Mesenchymal stem cell (in vitro differentiated cells and primary cell): ENCODE measurements at regions not wholly inside any gene's neighbourhood (a gene's known extent, or its start where the extent isn't known, plus 50 kb on each side); places are given as distances from the start of the nearest gene placed in this dataset.
A peak's percentile ranks its signal among the peaks of the same experiment; 100 is the strongest.

ENCODE experiments used
- DNase-seq: peaks from one replicate; pipeline ENCODE4 v3.0.0-alpha.2; 2013
- H2AFZ ChIP-seq: one replicate; pipeline ENCODE4 v1.6.1; 2013; ENCODE audit warnings: low read depth, mild to moderate bottlenecking, control low read depth, inconsistent platforms, low read length, moderate library complexity
- H2AK5ac ChIP-seq: 2 replicates; pipeline ENCODE4 v1.6.1; 2013; ENCODE audit warnings: low read length, moderate library complexity, mild to moderate bottlenecking, inconsistent platforms; ENCODE audit not compliant: severe bottlenecking
- H2BK120ac ChIP-seq: one replicate; pipeline ENCODE4 v1.6.1; 2013; ENCODE audit warnings: low read depth, mild to moderate bottlenecking, inconsistent platforms, low read length, moderate library complexity
- H2BK12ac ChIP-seq, 2 experiments: one replicate each; pipeline ENCODE4 v1.6.1; 2013; ENCODE audit warnings: inconsistent platforms in 2 of 2, low read length in 2 of 2, mild to moderate bottlenecking in 2 of 2, moderate library complexity in 2 of 2, control low read depth in 1 of 2
- H2BK15ac ChIP-seq: one replicate; pipeline ENCODE4 v1.6.1; 2013; ENCODE audit warnings: mild to moderate bottlenecking, low read depth, inconsistent platforms; ENCODE audit not compliant: poor library complexity, severe bottlenecking
- H2BK5ac ChIP-seq: 2 replicates; pipeline ENCODE4 v1.6.1; 2013; ENCODE audit warnings: low read depth, mild to moderate bottlenecking, low read length, control low read depth, inconsistent platforms; ENCODE audit not compliant: poor library complexity, severe bottlenecking
- H3K14ac ChIP-seq, 2 experiments: one replicate each; pipeline ENCODE4 v1.6.1; 2013; ENCODE audit warnings: inconsistent platforms in 2 of 2, low read length in 2 of 2, control low read depth in 1 of 2, mild to moderate bottlenecking in 1 of 2, moderate library complexity in 1 of 2
- H3K18ac ChIP-seq, 2 experiments: one replicate each; pipeline ENCODE4 v1.6.1; 2013; ENCODE audit warnings: inconsistent platforms in 2 of 2, low read length in 2 of 2, control low read depth in 1 of 2, low read depth in 1 of 2, mild to moderate bottlenecking in 1 of 2
- H3K23ac ChIP-seq, 2 experiments: one replicate each; pipeline ENCODE4 v1.6.1; 2013; ENCODE audit warnings: inconsistent platforms in 2 of 2, low read length in 2 of 2, mild to moderate bottlenecking in 2 of 2, moderate library complexity in 2 of 2, control low read depth in 1 of 2
- H3K27ac ChIP-seq: 2 replicates; pipeline ENCODE4 v1.5.1; 2013; ENCODE audit warnings: mild to moderate bottlenecking, moderate library complexity, low read length, control low read depth, inconsistent platforms; ENCODE audit not compliant: poor library complexity, severe bottlenecking
- H3K27me3 ChIP-seq, 2 experiments: 2 replicates each; pipeline versions ENCODE4 v1.6.1 to v1.7.0; 2013; ENCODE audit warnings: low read length in 2 of 2, mild to moderate bottlenecking in 2 of 2, moderate library complexity in 2 of 2, control low read depth in 1 of 2, inconsistent platforms in 1 of 2; ENCODE audit not compliant: control insufficient read depth in 1 of 2, insufficient read depth in 1 of 2
- H3K36me3 ChIP-seq, 2 experiments: 2 replicates each; pipeline versions ENCODE4 v1.6.1 to v1.7.0; 2013; ENCODE audit warnings: low read length in 2 of 2, control low read depth in 1 of 2, inconsistent platforms in 1 of 2, low read depth in 1 of 2, mild to moderate bottlenecking in 1 of 2; ENCODE audit not compliant: insufficient read depth in 2 of 2, control insufficient read depth in 1 of 2
- H3K4ac ChIP-seq, 2 experiments: one replicate each; pipeline ENCODE4 v1.6.1; 2013; ENCODE audit warnings: inconsistent platforms in 2 of 2, low read length in 2 of 2, mild to moderate bottlenecking in 2 of 2, moderate library complexity in 2 of 2, control low read depth in 1 of 2, low read depth in 1 of 2
- H3K4me1 ChIP-seq: 2 replicates; pipeline ENCODE4 v1.6.1; 2013; ENCODE audit warnings: low read depth, low read length, control low read depth; ENCODE audit not compliant: control insufficient read depth, insufficient read depth
- H3K4me2 ChIP-seq: 2 replicates; pipeline ENCODE4 v1.6.1; 2013; ENCODE audit warnings: low read length, mild to moderate bottlenecking, inconsistent platforms; ENCODE audit not compliant: poor library complexity, severe bottlenecking
- H3K4me3 ChIP-seq, 2 experiments: 2 replicates each; pipeline versions ENCODE4 v1.5.1 to v1.7.0; 2013; ENCODE audit warnings: low read length in 2 of 2, mild to moderate bottlenecking in 2 of 2, control low read depth in 1 of 2, low read depth in 1 of 2; ENCODE audit not compliant: insufficient read depth in 1 of 2
- H3K79me1 ChIP-seq: replicated peaks from 2 replicates; pipeline ENCODE4 v1.6.1; 2013; ENCODE audit warnings: mild to moderate bottlenecking, control low read depth, low read length, inconsistent platforms; ENCODE audit not compliant: poor library complexity, severe bottlenecking
- H3K9ac ChIP-seq: 2 replicates; pipeline ENCODE4 v1.7.0; 2013; ENCODE audit warnings: mild to moderate bottlenecking, low read length, moderate library complexity
- H3K9me3 ChIP-seq: 2 replicates; pipeline ENCODE4 v1.7.0; 2013; ENCODE audit warnings: mild to moderate bottlenecking, low read length; ENCODE audit not compliant: control insufficient read depth
- H4K8ac ChIP-seq: one replicate; pipeline ENCODE4 v1.6.1; 2013; ENCODE audit warnings: inconsistent platforms, mild to moderate bottlenecking, low read length, moderate library complexity
- H4K91ac ChIP-seq: one replicate; pipeline ENCODE4 v1.6.1; 2013; ENCODE audit warnings: mild to moderate bottlenecking, low read length, inconsistent platforms
- WGBS: methylation state at CpG from one replicate; pipeline ENCODE4 v1.1.7; 2013; ENCODE audit warnings: mixed read lengths; 5-methylcytosine and 5-hydroxymethylcytosine counted together

DNA sequence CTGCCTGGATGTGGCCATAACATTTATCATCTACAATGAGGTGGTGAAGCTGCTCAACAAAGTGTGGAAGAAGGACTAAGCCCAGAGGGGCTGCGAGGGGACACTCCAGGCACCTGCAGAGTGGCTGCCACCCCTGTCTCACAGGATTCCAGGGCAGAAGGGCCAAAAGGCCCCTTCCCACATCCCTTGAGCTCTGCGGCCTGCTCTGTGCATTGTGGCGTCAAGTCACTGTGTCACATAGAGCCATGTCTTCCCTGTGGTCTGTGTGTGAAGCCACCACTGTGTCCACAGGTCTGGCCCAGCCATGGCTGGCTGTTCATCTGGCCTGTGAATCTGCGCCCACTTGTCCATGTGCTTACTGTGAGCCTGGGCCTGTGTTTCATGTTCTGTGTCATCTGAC lies 1714.6 kb downstream of the TP53TG3F start:
- Histone ChIP-seq H3K4me1 (no peaks in the 10 kb centered on the region), H3K36me3 (no peaks in the 10 kb centered on the region)
- WGBS: 82% methylated on average over 4 of the region's 4 CpGs

DNA sequence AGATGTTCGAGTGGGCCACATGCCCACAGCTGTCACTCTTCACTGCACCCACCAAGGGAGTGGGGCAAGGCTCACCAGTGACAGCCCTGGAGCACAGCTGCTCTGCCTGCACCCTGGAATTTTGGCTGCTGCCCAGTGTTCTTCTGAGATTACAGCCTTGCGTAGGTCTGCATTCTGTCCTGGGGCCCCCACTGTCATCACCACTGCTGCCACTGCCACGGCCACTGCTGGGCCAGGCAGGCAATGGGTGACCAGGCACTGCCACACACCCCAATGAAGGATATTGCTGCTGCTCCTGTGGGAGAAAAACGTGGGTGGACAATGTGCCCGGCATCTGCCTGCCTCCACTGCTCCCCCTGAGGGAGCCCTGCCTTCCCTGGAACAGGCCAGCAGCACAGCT lies 1717.0 kb downstream of the TP53TG3F start:
- H3K18ac ChIP-seq: no peak overlapping the region
- no peaks in the 10 kb centered on the region for H3K9me3 ChIP-seq
- H2BK120ac ChIP-seq: no peak overlapping the region
- H4K91ac ChIP-seq: no peak overlapping the region
- no peak overlapping the region for H3K23ac ChIP-seq
- no peak overlapping the region for H2AFZ ChIP-seq
- H2BK15ac ChIP-seq: no peak overlapping the region
- no peak overlapping the region for H2BK12ac ChIP-seq
- peak overlapping the region in 1 of 2 experiments; percentile 20 for H3K4me3 ChIP-seq
- no peak for DNase-seq
- H3K27me3 ChIP-seq: no peaks in the 10 kb centered on the region
- whole genome bisulfite sequencing: 56% methylated on average over 5 of the region's 5 CpGs
- H3K27ac ChIP-seq: no peak overlapping the region
- no peaks in the 10 kb centered on the region for H3K4me1 ChIP-seq
- no peak overlapping the region for H2AK5ac ChIP-seq
- H4K8ac ChIP-seq: no peak overlapping the region
- H3K9ac ChIP-seq: no peak overlapping the region
- no peak overlapping the region for H2BK5ac ChIP-seq
- no peak overlapping the region for H3K4ac ChIP-seq
- H3K79me1 ChIP-seq: no peaks in the 10 kb centered on the region
- H3K14ac ChIP-seq: no peak overlapping the region
- H3K36me3 ChIP-seq: no peaks in the 10 kb centered on the region
- H3K4me2 ChIP-seq: no peak overlapping the region

More for the DNA sequence above, 1714.6 kb downstream of the TP53TG3F start:
- Histone ChIP-seq H2AK5ac (no peak overlapping the region), H2BK12ac (no peak overlapping the region), H3K23ac (no peak overlapping the region), H2BK120ac (no peak overlapping the region), H4K8ac (no peak overlapping the region), H3K4me3 (no peak overlapping the region), H2BK15ac (no peak overlapping the region), H3K4ac (no peak overlapping the region), H3K4me2 (no peak overlapping the region), H3K9ac (no peak overlapping the region), H2AFZ (no peak overlapping the region), H3K18ac (no peak overlapping the region), H2BK5ac (no peak overlapping the region), H4K91ac (no peak overlapping the region), H3K79me1 (no peaks in the 10 kb centered on the region), H3K27me3 (no peaks in the 10 kb centered on the region), H3K9me3 (peaks cover 2% of the 10 kb centered on the region), H3K27ac (no peak overlapping the region), H3K14ac (no peak overlapping the region)
- no peak for DNase-seq

DNA sequence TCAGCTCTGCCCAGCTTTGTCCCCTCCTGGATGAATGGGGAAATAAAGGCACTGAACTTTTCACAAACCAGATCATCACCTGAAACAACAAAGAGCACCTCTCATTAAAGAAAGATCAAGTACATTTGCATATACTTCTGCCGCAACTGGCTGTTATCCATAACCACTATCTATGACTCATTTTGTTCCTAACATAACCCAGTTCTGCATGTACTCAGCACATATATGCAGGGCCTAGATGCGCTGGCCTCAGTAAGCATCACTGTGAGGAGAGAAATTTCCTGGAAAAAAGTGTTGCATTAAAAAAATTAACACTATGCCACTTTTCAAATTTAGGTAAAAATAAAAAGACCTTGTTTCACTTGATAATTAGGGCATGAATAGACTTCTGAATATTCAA lies 1718.4 kb downstream of the TP53TG3F start:
- Histone ChIP-seq H2AK5ac (no peak overlapping the region), H3K36me3 (no peaks in the 10 kb centered on the region), H3K4ac (no peak overlapping the region), H4K91ac (no peak overlapping the region), H3K4me2 (no peak overlapping the region), H3K27ac (no peak overlapping the region), H3K9me3 (no peaks in the 10 kb centered on the region), H2BK120ac (no peak overlapping the region), H2BK5ac (no peak overlapping the region), H3K9ac (no peak overlapping the region), H2BK15ac (no peak overlapping the region), H2BK12ac (no peak overlapping the region), H4K8ac (no peak overlapping the region), H3K18ac (no peak overlapping the region), H3K27me3 (no peaks in the 10 kb centered on the region), H2AFZ (no peak overlapping the region), H3K14ac (no peak overlapping the region), H3K23ac (no peak overlapping the region), H3K4me3 (no peak overlapping the region), H3K4me1 (no peaks in the 10 kb centered on the region), H3K79me1 (no peaks in the 10 kb centered on the region)
- WGBS: 100% methylated on average over 1 of the region's 2 CpGs
- no peak for DNase-seq

DNA sequence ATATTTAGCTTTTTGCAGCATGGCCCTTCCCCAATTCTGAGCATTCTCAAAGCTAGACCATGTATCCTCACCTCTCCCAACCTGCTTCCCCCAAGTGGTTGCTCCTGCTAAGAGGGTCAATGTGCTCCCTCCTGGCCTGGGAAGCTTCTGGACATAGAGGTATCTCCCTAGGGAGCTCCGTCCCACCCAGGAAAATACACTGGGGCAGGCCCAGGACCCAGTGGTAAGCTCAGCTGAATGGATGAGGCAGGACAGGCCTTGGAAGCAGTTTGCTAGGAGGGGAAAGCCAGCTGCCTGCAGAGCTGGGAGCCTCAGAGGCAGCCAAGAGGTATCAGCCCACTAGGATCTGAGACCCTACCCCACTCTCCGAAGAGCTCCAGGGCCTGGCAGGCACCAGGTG lies 1721.6 kb downstream of the TP53TG3F start:
- no peak overlapping the region for H2BK120ac ChIP-seq
- H3K79me1 ChIP-seq: no peaks in the 10 kb centered on the region
- H3K4me3 ChIP-seq: no peak overlapping the region
- no peaks in the 10 kb centered on the region for H3K9me3 ChIP-seq
- WGBS: 68% methylated on average over 2 of the region's 2 CpGs
- no peak overlapping the region for H4K8ac ChIP-seq
- no peak overlapping the region for H3K4me2 ChIP-seq
- no peak overlapping the region for H3K4ac ChIP-seq
- H3K27me3 ChIP-seq: no peaks in the 10 kb centered on the region
- no peak overlapping the region for H2AFZ ChIP-seq
- H3K27ac ChIP-seq: no peak overlapping the region
- no peak overlapping the region for H3K23ac ChIP-seq
- no peaks in the 10 kb centered on the region for H3K36me3 ChIP-seq
- no peak overlapping the region for H3K18ac ChIP-seq
- no peak overlapping the region for H3K14ac ChIP-seq
- H2AK5ac ChIP-seq: no peak overlapping the region
- H2BK15ac ChIP-seq: no peak overlapping the region
- H2BK5ac ChIP-seq: no peak overlapping the region
- no peaks in the 10 kb centered on the region for H3K4me1 ChIP-seq
- no peak overlapping the region for H4K91ac ChIP-seq
- no peak overlapping the region for H2BK12ac ChIP-seq
- DNase-seq: no peak
- H3K9ac ChIP-seq: no peak overlapping the region
